ENCODE measurements at regions not wholly inside any gene's neighbourhood (a gene's known extent, or its start where the extent isn't known, plus 50 kb on each side); places are given as distances from the start of the nearest gene placed in this dataset.

DNA sequence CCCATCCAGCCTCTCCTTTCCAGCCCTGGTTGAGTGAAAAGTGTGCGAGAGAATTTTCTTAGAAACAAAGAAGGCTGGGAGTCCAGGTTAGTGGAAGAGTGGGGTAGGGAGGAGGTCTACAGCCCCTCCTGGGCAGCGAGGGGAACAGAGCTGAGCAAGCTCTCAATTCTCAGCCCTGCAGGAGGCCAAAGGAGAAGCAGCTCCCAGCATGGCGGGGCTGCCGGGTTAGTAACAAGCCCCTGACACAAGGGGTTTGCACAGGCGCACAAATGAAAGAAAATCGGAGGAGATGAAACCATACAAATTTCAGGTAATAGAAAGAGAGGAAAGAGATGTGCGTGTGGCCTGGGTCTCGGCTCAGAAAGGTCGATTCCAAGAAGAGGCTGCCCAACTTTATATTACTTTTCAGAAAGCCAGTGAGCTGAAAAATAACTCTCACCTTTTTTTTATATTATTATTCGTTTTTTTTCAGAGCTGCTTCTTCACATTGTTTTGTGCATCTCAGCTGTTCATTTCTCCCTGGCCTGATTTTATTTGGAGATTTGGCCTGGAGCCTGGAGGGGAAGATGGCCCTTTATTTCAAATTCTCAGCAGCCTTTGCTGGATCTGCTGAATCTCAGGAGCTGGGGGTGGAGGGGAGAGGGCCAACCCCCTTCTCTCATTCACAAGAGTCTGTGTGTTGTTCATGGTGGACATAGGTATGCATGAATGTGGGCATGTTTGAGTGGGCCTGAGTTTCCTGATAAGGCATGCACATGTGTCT is 583.2 kb downstream of the BUD13 start:
- H3K4me1 Mint-ChIP-seq (ENCODE audit: low read depth), result no peaks in the 10 kb centered on the region
- no peaks in the 10 kb centered on the region for H3K36me3 Mint-ChIP-seq (ENCODE audit: low read depth)

DNA sequence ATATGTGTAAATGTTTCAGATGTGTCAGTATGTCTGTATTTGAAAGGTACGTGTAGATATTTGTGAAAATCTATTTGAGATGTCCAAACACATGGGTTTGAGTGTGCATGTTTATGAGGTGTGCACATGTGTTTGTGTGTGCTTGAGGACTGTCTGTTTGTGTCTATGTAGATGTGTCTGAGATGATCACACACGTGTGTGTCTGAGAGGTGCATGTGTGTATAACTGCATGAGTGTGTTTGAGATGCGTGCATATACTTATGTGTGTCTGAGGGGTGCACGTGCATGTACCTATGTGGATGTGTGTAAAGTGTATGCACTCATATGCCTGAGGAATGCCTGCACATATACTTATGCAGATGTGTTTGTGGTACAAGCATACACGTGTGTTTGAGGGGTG is 584.4 kb downstream of the BUD13 start:
- Mint-ChIP-seq H3K27me3 (peaks cover 17% of the 10 kb centered on the region), H3K4me1 (ENCODE audit: low read depth) (no peaks in the 10 kb centered on the region), H3K36me3 (ENCODE audit: low read depth) (no peaks in the 10 kb centered on the region), H3K27ac (no peak overlapping the region), H3K4me3 (no peak overlapping the region), H3K9me3 (no peaks in the 10 kb centered on the region)

More for the DNA sequence above, 583.2 kb downstream of the BUD13 start:
- Mint-ChIP-seq H3K27ac (no peak overlapping the region), H3K4me3 (no peak overlapping the region), H3K9me3 (no peaks in the 10 kb centered on the region), H3K27me3 (peaks cover 29% of the 10 kb centered on the region)

DNA sequence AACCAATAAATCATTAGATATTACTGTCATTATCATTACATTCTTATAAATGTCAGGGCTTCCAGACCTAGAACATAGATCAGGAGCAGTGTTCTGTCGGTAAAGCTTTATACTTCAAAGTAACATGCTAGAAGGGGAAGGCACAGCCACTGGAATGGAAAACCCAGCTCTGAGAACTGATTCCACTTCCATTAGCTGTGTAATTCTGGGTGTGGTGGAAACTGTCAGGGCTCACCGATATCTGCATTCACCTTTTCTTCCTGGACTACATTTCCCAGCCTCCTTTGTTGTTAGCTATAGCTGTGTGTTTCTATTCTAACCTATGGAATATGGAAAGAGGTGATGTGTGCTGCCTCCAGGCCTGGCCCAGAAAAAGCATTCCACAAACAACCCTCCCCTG is 585.8 kb downstream of the BUD13 start:
- no peaks in the 10 kb centered on the region for H3K36me3 Mint-ChIP-seq (ENCODE audit: low read depth)
- peaks cover 10% of the 10 kb centered on the region for H3K27me3 Mint-ChIP-seq
- H3K4me1 Mint-ChIP-seq (ENCODE audit: low read depth), result no peaks in the 10 kb centered on the region
- no peak overlapping the region for H3K27ac Mint-ChIP-seq
- no peaks in the 10 kb centered on the region for H3K9me3 Mint-ChIP-seq
- H3K4me3 Mint-ChIP-seq, result no peak overlapping the region

DNA sequence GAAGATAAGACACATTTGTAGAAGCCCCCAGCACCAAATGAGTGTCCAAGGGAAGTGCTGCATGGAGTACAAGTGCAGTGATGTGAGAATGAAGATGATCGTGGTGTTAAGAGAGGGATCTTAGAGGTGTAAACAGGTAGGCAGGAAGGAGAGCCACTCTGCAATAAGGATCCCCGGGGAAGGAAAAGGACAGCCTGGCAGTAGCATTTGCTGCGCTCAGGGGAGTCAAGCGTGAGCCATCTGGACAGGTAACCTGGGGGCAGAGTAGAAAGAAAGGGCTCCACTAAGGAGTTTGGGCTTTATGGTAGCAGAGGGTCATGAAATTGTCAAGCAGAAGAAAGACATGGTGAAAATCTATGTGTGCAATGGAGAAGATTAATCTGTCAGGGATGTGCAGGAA is 587.2 kb downstream of the BUD13 start:
- Mint-ChIP-seq H3K36me3 (ENCODE audit: low read depth) (no peaks in the 10 kb centered on the region), H3K27me3 (peaks cover 9% of the 10 kb centered on the region), H3K4me3 (no peak overlapping the region)

DNA sequence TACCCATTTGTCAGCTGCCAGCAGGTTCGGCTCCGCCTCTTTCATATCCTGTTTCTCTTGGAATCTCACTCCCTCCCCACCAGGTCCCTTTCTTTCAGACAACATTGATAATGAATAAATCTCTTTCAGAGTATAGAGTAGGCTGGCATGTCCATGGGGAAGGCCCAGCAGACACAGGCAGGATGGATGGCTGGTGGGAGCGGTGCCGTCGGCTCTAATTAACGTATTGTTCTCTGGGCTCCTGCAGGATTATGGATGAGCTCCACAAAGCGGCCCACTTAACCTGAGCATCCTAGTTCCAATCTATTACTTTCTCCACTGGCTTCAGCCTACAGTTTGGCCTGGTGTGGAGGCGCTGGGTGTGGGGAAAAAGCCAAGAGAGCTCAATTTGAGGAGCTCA is 588.0 kb downstream of the BUD13 start:
- H3K4me3 Mint-ChIP-seq, result no peak overlapping the region
- no peaks in the 10 kb centered on the region for H3K9me3 Mint-ChIP-seq
- H3K27ac Mint-ChIP-seq, result no peak overlapping the region
- no peaks in the 10 kb centered on the region for H3K4me1 Mint-ChIP-seq (ENCODE audit: low read depth)
- H3K27me3 Mint-ChIP-seq, result peaks cover 5% of the 10 kb centered on the region
- no peaks in the 10 kb centered on the region for H3K36me3 Mint-ChIP-seq (ENCODE audit: low read depth)

More for the DNA sequence above, 587.2 kb downstream of the BUD13 start:
- Mint-ChIP-seq H3K9me3 (no peaks in the 10 kb centered on the region), H3K4me1 (ENCODE audit: low read depth) (no peaks in the 10 kb centered on the region), H3K27ac (no peak overlapping the region)

DNA sequence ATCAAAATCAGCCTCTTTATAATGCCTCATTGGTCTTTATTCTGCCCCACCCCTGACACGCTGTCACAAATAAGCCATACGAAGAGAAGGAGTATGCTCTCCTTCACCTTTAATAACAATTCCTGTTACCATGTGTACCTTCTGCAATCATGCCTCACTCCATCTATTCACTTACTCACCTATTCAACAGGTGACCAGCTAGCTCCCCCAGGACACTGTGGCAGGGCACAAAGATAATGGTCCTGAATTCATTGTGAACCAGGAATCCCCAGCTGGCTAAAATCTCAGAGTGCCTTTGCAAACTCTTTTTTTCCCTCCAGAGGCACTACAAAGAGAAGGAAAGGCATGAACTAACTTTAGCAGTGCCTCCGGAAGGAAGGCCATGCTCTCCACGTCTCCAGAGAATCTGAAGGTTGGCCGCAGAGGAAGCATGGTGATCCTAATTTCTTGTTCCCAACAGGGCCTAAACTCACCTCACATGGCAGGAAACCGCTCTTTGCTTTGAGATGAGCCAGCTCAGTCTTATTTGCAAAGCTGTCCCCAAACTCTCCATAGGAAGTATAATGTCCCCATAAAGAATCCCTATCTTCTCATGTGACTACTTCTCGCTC is 590.3 kb downstream of the BUD13 start:
- Mint-ChIP-seq H3K9me3 (no peaks in the 10 kb centered on the region), H3K27ac (no peak overlapping the region), H3K4me1 (ENCODE audit: low read depth) (no peaks in the 10 kb centered on the region), H3K4me3 (no peak overlapping the region), H3K27me3 (peaks cover 5% of the 10 kb centered on the region), H3K36me3 (ENCODE audit: low read depth) (no peaks in the 10 kb centered on the region)

DNA sequence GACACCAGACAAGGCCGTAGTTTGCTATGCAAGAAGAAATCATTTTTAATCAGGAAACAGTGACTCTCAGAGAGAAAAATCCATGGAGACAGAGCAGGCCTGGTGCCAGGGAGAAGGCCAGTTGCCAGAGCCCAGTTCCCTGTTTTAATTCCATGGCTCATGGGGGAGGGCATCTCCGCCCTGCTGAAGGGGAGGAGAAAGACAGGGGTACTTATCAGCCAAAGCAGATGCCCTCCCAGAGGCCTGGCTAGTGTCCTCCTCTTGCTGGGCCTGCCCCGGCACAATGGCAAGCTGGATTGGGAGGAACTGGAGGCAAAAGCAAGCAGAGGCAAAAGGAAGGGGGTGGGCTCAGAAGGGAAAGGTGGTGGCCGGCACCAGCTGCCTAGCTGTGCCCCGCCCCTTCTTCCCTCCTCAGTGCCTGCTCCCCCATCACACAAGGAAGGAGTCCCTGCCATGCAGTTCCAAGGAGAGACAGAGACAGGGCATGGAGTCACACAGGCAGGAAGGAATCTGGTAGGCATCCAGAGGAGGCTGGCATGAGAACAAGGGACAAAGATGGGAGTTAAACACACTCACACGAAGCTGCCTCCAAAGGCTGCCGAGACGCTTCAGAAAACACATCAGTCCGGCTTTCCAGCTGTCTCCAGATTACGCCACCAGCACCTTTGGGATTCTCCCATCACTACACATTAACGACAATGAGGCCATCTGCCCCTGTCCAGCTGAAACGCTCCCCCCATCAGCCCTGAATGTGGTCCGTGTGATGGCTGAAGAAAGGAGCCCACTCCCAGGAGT is 591.8 kb downstream of the BUD13 start:
- no peaks in the 10 kb centered on the region for H3K36me3 Mint-ChIP-seq (ENCODE audit: low read depth)
- peaks cover 8% of the 10 kb centered on the region for H3K27me3 Mint-ChIP-seq
- no peaks in the 10 kb centered on the region for H3K9me3 Mint-ChIP-seq
- H3K27ac Mint-ChIP-seq, result no peak overlapping the region
- H3K4me3 Mint-ChIP-seq, result no peak overlapping the region
- no peaks in the 10 kb centered on the region for H3K4me1 Mint-ChIP-seq (ENCODE audit: low read depth)

DNA sequence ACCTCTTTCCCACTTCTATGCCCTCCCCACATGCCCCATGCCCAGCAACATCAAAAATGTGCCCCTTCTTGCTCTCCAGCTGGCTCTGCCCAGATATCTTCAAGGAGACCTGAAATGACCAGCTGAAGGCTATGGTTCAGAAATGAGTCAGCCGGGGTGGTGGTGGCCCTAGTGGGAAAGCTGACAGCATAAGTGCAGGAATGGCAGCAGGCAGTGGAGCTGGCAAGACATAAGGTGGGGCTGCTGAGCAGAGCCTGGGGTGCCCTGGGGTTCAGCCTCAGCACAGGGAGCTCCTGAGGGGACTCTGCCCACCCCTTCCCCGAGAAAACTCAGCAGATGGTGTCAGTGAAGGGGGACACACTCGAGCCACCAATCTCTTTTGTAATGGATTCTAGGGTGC is 593.4 kb downstream of the BUD13 start:
- no peaks in the 10 kb centered on the region for H3K4me1 Mint-ChIP-seq (ENCODE audit: low read depth)
- H3K9me3 Mint-ChIP-seq, result no peaks in the 10 kb centered on the region
- no peak overlapping the region for H3K4me3 Mint-ChIP-seq
- H3K27ac Mint-ChIP-seq, result no peak overlapping the region
- H3K36me3 Mint-ChIP-seq (ENCODE audit: low read depth), result no peaks in the 10 kb centered on the region
- H3K27me3 Mint-ChIP-seq, result peaks cover 13% of the 10 kb centered on the region

DNA sequence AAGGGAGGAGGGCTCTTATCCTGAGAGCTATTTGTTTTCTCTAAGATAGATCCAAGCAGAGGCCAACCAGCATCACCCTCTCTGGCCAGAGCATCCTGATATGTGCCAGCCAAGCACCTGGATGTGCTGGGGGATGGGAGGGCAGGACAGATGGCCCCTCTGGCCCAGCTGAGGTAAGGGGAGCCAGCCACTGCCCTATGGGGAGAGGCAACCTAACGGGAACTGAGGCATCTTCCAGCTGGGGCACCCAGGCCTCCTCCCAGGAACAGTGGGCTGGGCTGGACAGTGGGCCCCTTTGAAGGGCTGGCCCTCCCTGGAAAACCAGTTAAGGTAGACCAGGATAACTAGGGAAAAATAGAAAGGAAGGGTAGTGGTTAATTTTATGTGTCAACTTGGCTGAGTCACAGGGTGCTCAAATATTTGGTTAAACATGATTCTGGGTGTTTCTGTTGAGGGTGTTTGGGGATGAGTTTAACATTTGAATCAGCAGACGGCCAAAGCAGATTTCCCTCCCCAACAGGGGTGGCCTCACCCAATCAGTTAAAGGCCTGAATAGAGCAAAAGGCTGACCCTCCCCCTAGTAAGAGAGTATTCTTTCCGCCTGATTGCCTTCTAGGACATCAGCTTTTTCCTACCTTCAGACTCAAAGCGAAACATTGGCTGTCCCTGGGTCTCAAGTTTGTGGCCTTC is 595.1 kb downstream of the BUD13 start:
- no peaks in the 10 kb centered on the region for H3K4me1 Mint-ChIP-seq (ENCODE audit: low read depth)
- H3K36me3 Mint-ChIP-seq (ENCODE audit: low read depth), result no peaks in the 10 kb centered on the region
- H3K27ac Mint-ChIP-seq, result no peak overlapping the region
- H3K9me3 Mint-ChIP-seq, result no peaks in the 10 kb centered on the region
- H3K27me3 Mint-ChIP-seq, result peaks cover 15% of the 10 kb centered on the region
- H3K4me3 Mint-ChIP-seq, result no peak overlapping the region

DNA sequence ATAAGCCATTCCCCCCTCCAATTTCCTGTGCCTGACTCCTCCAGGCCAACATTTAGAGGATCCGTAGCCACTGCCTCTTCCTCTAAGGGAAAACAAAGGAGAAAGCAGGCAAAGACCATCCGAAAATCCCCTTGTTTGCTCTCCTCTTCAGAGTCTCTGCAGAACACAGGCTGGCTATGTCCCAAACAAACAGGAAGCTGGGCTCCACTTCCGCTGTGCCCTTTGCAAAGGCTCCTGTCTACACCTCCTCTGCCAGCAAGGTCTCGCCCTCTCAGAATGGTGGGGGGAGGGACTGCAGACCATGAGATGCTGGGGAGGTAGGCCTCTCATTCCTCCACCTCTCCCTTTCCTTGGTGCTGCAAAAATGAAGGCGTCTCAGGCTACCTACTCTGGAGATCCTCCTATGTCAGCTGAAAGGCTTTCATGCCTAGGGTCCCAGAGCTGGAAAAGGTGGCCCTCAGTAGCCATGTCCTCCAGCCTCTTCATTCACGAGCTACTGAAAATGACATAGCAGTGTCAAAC is 596.2 kb downstream of the BUD13 start:
- Mint-ChIP-seq H3K9me3 (no peaks in the 10 kb centered on the region), H3K4me3 (no peak overlapping the region), H3K36me3 (ENCODE audit: low read depth) (no peaks in the 10 kb centered on the region), H3K4me1 (ENCODE audit: low read depth) (no peaks in the 10 kb centered on the region), H3K27me3 (peaks cover 15% of the 10 kb centered on the region), H3K27ac (no peak overlapping the region)

DNA sequence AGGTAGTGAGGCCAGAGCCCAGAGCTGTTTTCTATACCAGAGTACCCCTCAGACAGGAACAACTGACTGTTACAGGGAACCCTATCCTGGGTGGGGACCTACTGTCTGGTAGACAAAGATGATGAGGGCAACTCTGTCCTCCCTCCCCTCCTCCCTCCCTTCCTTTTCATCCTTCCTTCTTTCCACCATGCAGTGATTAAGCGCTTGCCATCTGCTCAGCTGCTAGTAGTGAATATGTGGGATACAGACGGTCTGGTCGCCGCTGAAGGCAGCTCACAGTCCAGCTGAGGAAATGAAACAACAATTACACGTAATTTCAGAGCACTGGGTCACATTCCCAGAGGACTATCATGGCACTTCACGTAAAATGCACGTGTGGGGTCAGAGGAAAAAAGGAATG is 597.1 kb downstream of the BUD13 start:
- H3K27me3 Mint-ChIP-seq, result peaks cover 11% of the 10 kb centered on the region

DNA sequence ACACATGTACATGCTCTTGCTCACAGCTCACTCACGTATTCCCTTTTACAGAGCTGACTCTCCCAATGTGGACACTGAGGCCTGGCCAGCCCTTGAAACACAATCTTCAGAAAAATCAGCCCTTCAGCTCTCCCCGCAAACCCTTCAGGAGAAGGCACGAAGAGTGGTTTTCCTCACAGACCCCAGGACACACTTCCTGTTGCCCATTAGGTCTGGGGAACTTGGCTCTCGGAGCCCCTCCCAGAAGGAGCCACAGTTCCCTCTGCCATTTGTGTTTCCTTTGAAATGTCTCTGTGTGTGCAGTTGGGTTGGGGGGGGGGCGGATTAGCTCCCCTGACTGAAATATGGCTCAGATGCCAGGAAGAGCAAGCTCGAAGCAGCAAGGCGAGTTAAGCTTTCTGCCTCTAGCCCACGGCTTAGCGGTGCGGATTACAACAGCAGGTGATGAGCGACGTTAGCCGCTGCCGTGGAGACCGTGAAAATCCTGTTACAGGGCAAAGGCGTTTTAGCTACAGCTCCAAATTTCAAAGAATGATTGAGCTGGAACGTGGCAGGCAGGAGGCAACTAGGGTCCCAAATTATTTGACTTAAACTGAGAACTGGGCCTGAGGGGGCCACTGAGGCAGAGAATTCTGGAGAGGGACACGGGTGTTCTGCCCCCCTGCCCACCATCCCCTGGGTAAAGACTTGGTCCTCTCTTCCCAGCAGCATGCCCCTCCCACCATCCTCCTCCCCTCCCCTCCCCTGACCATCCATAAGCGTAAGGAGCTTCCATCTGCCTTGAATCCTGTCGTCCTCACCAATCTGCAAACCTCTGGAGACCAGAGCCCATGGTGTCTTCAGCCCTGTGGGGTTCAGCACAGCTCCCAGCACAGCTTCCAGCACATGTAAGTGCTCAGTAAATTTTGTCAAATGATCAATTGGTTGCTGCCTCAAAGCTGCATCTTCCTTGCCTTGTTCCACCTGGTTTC is 598.6 kb downstream of the BUD13 start:
- H3K9me3 Mint-ChIP-seq, result no peaks in the 10 kb centered on the region
- H3K36me3 Mint-ChIP-seq (ENCODE audit: low read depth), result no peaks in the 10 kb centered on the region
- H3K27me3 Mint-ChIP-seq, result peaks cover 10% of the 10 kb centered on the region
- no peaks in the 10 kb centered on the region for H3K4me1 Mint-ChIP-seq (ENCODE audit: low read depth)
- H3K27ac Mint-ChIP-seq, result no peak overlapping the region
- no peak overlapping the region for H3K4me3 Mint-ChIP-seq

More for the DNA sequence above, 597.1 kb downstream of the BUD13 start:
- Mint-ChIP-seq H3K4me1 (ENCODE audit: low read depth) (no peaks in the 10 kb centered on the region), H3K27ac (no peak overlapping the region), H3K36me3 (ENCODE audit: low read depth) (no peaks in the 10 kb centered on the region), H3K4me3 (no peak overlapping the region), H3K9me3 (no peaks in the 10 kb centered on the region)

DNA sequence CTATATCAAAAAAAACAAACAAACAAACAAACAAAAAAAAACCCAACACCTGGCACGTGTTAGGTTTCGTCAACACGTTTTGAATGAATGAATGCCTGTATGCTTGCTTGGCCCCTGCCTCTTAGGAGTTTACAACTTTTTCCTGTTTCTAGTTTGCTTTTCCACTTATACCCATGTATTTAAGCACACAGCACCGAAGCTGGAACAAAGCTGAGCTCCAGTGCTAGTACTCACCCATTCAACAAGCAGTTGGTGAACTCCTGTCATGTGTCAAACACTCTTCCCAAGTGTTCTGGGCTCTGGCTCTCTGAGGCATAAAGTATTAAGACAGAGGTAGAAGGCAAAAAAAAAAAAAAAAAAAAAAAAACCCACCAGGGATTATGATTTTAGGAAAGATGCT is 599.3 kb downstream of the BUD13 start:
- no peaks in the 10 kb centered on the region for H3K9me3 Mint-ChIP-seq
- peaks cover 10% of the 10 kb centered on the region for H3K27me3 Mint-ChIP-seq
- H3K36me3 Mint-ChIP-seq (ENCODE audit: low read depth), result no peaks in the 10 kb centered on the region
- H3K4me3 Mint-ChIP-seq, result no peak overlapping the region
- H3K27ac Mint-ChIP-seq, result no peak overlapping the region
- no peaks in the 10 kb centered on the region for H3K4me1 Mint-ChIP-seq (ENCODE audit: low read depth)

DNA sequence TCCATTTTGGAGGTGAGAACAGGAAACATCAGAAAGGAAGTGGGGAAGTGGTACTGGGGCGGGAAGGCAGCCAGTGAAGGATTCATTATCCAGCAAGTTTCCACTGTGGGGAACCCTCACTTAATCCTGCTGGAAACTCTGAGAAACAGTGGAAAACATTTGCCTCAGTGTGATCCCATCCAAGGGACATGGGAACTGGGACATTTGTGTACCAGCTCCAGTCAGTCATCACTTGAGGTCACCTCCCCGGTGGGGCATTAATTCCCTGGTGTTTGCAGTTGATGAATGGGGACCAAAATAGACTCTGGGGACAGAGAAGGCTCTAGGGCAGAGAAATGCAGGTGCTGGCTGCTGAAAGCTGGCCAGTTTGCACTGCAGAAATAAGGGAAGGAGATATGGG is 599.9 kb downstream of the BUD13 start:
- Mint-ChIP-seq H3K36me3 (ENCODE audit: low read depth) (no peaks in the 10 kb centered on the region), H3K4me1 (ENCODE audit: low read depth) (no peaks in the 10 kb centered on the region), H3K9me3 (no peaks in the 10 kb centered on the region), H3K4me3 (no peak overlapping the region), H3K27ac (no peak overlapping the region), H3K27me3 (peaks cover 10% of the 10 kb centered on the region)

Data from stimulated activated naive CD8-positive, alpha-beta T cell treated with anti-CD3 and anti-CD28 coated beads, Interleukin-15, Interleukin-2, amounts not matched to agents 100 ng/mL and 50 ng/mL, for 24 hours (primary cell).